T-helper 1 cell treated with Interleukin-12 subunit alpha and Interleukin-12 subunit beta and Interleukin-4 antibody, amounts not matched to agents 30 μg/mL and 1 μg/mL, for 36 hours (primary cell): ENCODE measurements at regions not wholly inside any gene's neighbourhood (a gene's known extent, or its start where the extent isn't known, plus 50 kb on each side); places are given as distances from the start of the nearest gene placed in this dataset.
A peak's percentile ranks its signal among the peaks of the same experiment; 100 is the strongest.

Experiments
- H3K27ac Mint-ChIP-seq: one replicate; pipeline ENCODE4 v1.8.0; 2021; ENCODE audit warnings: mild to moderate bottlenecking, mixed read lengths
- H3K27me3 Mint-ChIP-seq: one replicate; pipeline ENCODE4 v1.8.0; 2021; ENCODE audit warnings: low read depth, mixed read lengths
- H3K36me3 Mint-ChIP-seq: one replicate; pipeline ENCODE4 v1.8.0; 2021; ENCODE audit warnings: low read depth, mixed read lengths
- H3K4me1 Mint-ChIP-seq: one replicate; pipeline ENCODE4 v1.8.0; 2021; ENCODE audit warnings: low read depth, mixed read lengths
- H3K4me3 Mint-ChIP-seq: one replicate; pipeline ENCODE4 v1.8.0; 2021; ENCODE audit warnings: mild to moderate bottlenecking, moderate library complexity, mixed read lengths
- H3K9me3 Mint-ChIP-seq: one replicate; pipeline ENCODE4 v1.8.0; 2021; ENCODE audit warnings: mixed read lengths

- Mint-ChIP-seq H3K27ac (peak overlapping the region; percentile 80), H3K9me3 (peaks cover 34% of the 10 kb centered on the region), H3K36me3 (peaks cover 36% of the 10 kb centered on the region), H3K27me3 (no peaks in the 10 kb centered on the region), H3K4me3 (no peak overlapping the region), H3K4me1 (peaks cover 36% of the 10 kb centered on the region)
Measured at GRCh38 chr2:181163691-181164090, 183.3 kb downstream of the UBE2E3 start.

DNA sequence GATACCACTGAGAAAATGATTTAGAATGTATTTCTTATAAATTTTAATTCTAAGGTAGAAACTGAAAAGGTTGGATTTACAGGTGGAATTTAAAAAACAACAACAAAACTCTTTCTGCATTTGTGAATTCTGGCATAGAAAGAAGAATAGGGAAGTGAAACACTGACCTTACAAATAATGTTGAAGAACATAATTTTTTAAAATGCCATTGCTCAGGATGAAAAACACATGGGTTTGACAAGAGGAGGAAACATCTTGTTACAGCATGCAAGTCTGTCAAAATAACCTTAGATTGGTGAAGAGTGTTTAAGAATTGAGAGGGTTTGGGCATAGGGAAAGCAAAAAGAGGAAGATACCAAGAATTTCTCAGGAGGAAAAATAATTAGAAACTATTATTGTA lies 184.3 kb downstream of the UBE2E3 start:
- Mint-ChIP-seq H3K27me3 (no peaks in the 10 kb centered on the region), H3K27ac (peak overlapping the region; percentile 93), H3K4me1 (peaks cover 42% of the 10 kb centered on the region), H3K4me3 (peak overlapping the region; percentile 44), H3K36me3 (peaks cover 36% of the 10 kb centered on the region), H3K9me3 (peaks cover 33% of the 10 kb centered on the region)

GRCh38 chr2:181165199-181165868 lies 184.9 kb downstream of the UBE2E3 start:
- H3K27me3 Mint-ChIP-seq: no peaks in the 10 kb centered on the region
- peaks cover 29% of the 10 kb centered on the region for H3K9me3 Mint-ChIP-seq
- peaks cover 47% of the 10 kb centered on the region for H3K4me1 Mint-ChIP-seq
- peaks cover 33% of the 10 kb centered on the region for H3K36me3 Mint-ChIP-seq
- peak overlapping the region; percentile 93 for H3K27ac Mint-ChIP-seq
- H3K4me3 Mint-ChIP-seq: peak overlapping the region; percentile 44

- H3K27me3 Mint-ChIP-seq: no peaks in the 10 kb centered on the region
- H3K27ac Mint-ChIP-seq: no peak overlapping the region
- peaks cover 35% of the 10 kb centered on the region for H3K36me3 Mint-ChIP-seq
- peaks cover 29% of the 10 kb centered on the region for H3K9me3 Mint-ChIP-seq
- no peak overlapping the region for H3K4me3 Mint-ChIP-seq
- peaks cover 32% of the 10 kb centered on the region for H3K4me1 Mint-ChIP-seq
Measured at GRCh38 chr2:181169503-181169902, 189.1 kb downstream of the UBE2E3 start.

- Mint-ChIP-seq H3K27ac (peak overlapping the region; percentile 12), H3K27me3 (no peaks in the 10 kb centered on the region), H3K4me1 (peaks cover 33% of the 10 kb centered on the region), H3K9me3 (peaks cover 29% of the 10 kb centered on the region), H3K36me3 (peaks cover 36% of the 10 kb centered on the region), H3K4me3 (peak overlapping the region; percentile 16)
Measured at GRCh38 chr2:181170256-181170655, 189.9 kb downstream of the UBE2E3 start.

- H3K9me3 Mint-ChIP-seq: peaks cover 7% of the 10 kb centered on the region
- H3K36me3 Mint-ChIP-seq: peaks cover 13% of the 10 kb centered on the region
- H3K4me3 Mint-ChIP-seq: no peak overlapping the region
- peaks cover 34% of the 10 kb centered on the region for H3K4me1 Mint-ChIP-seq
- H3K27ac Mint-ChIP-seq: no peak overlapping the region
- H3K27me3 Mint-ChIP-seq: no peaks in the 10 kb centered on the region
Measured at GRCh38 chr2:181172676-181173075, 192.3 kb downstream of the UBE2E3 start.

- H3K36me3 Mint-ChIP-seq: peaks cover 13% of the 10 kb centered on the region
- H3K9me3 Mint-ChIP-seq: peaks cover 4% of the 10 kb centered on the region
- peaks cover 43% of the 10 kb centered on the region for H3K4me1 Mint-ChIP-seq
- H3K4me3 Mint-ChIP-seq: no peak overlapping the region
- H3K27ac Mint-ChIP-seq: peak overlapping the region; percentile 9
- H3K27me3 Mint-ChIP-seq: no peaks in the 10 kb centered on the region
Measured at GRCh38 chr2:181174611-181175580, 194.5 kb downstream of the UBE2E3 start.

DNA sequence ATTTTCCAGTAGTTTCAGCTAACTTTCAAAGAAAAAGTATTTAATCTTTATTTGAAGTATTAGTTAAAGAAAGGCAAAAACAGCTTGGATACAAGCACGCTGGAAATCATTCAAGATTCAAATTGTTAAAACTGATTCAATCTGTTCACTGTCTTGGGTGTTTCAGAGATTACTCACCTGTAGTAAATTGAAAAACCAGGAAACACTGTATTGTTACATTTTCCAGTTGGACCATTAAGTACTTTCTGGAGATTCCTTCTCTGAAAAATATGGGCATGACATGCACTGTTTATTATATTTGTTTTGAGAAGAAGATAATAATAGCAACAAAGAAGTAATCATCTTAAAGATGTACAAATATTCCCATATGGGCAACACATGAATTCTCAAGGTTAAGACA lies 196.1 kb downstream of the UBE2E3 start:
- Mint-ChIP-seq H3K27ac (no peak overlapping the region), H3K36me3 (peaks cover 24% of the 10 kb centered on the region), H3K9me3 (peaks cover 10% of the 10 kb centered on the region), H3K4me1 (peaks cover 39% of the 10 kb centered on the region), H3K27me3 (no peaks in the 10 kb centered on the region), H3K4me3 (no peak overlapping the region)

GRCh38 chr2:181177376-181177775 lies 197.0 kb downstream of the UBE2E3 start:
- no peaks in the 10 kb centered on the region for H3K27me3 Mint-ChIP-seq
- H3K4me3 Mint-ChIP-seq: no peak overlapping the region
- H3K9me3 Mint-ChIP-seq: peaks cover 10% of the 10 kb centered on the region
- H3K4me1 Mint-ChIP-seq: peaks cover 39% of the 10 kb centered on the region
- H3K27ac Mint-ChIP-seq: peak overlapping the region; percentile 59
- peaks cover 25% of the 10 kb centered on the region for H3K36me3 Mint-ChIP-seq

DNA sequence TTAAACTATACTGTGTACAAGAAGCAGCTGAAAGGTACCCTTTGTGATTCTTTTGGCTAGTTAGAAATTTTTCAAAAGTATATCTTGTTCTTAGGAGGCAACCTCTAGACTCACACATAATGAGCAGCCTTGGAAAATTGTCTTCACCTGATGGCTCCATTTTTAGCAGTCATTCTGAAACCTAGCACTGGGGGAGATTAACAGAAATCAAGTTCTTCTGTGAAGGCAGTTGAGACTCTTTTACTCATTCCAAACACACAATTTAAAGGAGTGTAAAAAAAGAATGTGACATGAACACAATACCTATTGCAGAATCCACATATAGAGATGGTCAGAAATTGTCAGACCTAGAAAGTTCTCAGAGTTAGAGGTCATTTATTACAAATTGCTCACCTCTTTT lies 197.7 kb downstream of the UBE2E3 start:
- H3K4me1 Mint-ChIP-seq: peaks cover 39% of the 10 kb centered on the region
- H3K9me3 Mint-ChIP-seq: peaks cover 14% of the 10 kb centered on the region

GRCh38 chr2:181178823-181179412 lies 198.5 kb downstream of the UBE2E3 start:
- Mint-ChIP-seq H3K36me3 (peaks cover 19% of the 10 kb centered on the region), H3K9me3 (peaks cover 14% of the 10 kb centered on the region), H3K27me3 (no peaks in the 10 kb centered on the region), H3K4me1 (peaks cover 39% of the 10 kb centered on the region), H3K27ac (peak overlapping the region; percentile 52), H3K4me3 (no peak overlapping the region)

More for the DNA sequence above, 197.7 kb downstream of the UBE2E3 start:
- Mint-ChIP-seq H3K27me3 (no peaks in the 10 kb centered on the region), H3K4me3 (no peak overlapping the region), H3K36me3 (peaks cover 21% of the 10 kb centered on the region), H3K27ac (peak overlapping the region; percentile 47)

GRCh38 chr2:181183878-181184542 lies 203.6 kb downstream of the UBE2E3 start:
- Mint-ChIP-seq H3K27me3 (no peaks in the 10 kb centered on the region), H3K27ac (no peak overlapping the region), H3K4me1 (peaks cover 17% of the 10 kb centered on the region), H3K9me3 (peaks cover 14% of the 10 kb centered on the region), H3K36me3 (peaks cover 22% of the 10 kb centered on the region), H3K4me3 (no peak overlapping the region)

DNA sequence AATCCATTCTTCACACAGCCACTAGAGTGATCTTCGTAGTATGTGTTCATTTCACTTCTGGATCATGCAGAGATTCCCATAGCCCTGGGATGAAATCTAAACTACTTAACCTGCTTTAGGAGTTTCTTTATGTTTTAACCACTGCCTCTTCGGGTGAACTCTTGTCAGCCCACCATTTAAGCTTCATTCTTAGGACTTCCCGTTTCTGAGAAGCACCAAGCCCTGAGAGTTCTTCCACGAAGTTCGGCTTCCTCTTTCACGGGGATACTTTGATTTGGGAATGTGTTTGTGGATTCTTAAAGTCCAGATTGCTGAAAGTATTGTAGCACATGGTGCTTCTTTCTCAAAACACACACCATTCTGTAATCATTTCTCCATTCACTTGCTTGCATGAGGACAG lies 205.0 kb downstream of the UBE2E3 start:
- H3K27ac Mint-ChIP-seq: no peak overlapping the region
- H3K4me1 Mint-ChIP-seq: peaks cover 6% of the 10 kb centered on the region

DNA sequence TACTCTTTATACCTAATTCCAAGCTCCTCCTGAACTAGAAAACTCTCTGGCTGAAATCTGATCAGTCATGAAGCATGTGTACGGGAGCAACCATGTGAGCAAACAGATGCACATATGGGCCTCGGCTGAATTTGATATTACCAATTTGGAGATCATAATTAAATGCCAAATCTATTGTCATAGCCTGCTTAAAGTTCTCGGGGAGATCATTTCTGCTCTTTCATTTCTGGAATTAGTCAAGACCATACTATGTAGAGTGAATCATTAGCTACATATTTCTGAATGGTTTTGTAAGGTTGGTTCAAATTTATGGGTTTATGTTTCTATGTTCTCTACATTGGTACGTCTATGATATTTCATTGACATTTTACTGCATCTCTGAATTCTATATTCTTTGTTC lies 205.5 kb downstream of the UBE2E3 start:
- Mint-ChIP-seq H3K36me3 (peaks cover 11% of the 10 kb centered on the region), H3K27me3 (no peaks in the 10 kb centered on the region), H3K9me3 (peaks cover 4% of the 10 kb centered on the region), H3K4me3 (no peak overlapping the region), H3K4me1 (peaks cover 5% of the 10 kb centered on the region), H3K27ac (no peak overlapping the region)

More for the DNA sequence above, 205.0 kb downstream of the UBE2E3 start:
- peaks cover 7% of the 10 kb centered on the region for H3K9me3 Mint-ChIP-seq
- H3K4me3 Mint-ChIP-seq: no peak overlapping the region
- peaks cover 13% of the 10 kb centered on the region for H3K36me3 Mint-ChIP-seq
- H3K27me3 Mint-ChIP-seq: no peaks in the 10 kb centered on the region
